HUES64 (cell line): ENCODE measurements at regions not wholly inside any gene's neighbourhood (a gene's known extent, or its start where the extent isn't known, plus 50 kb on each side); places are given as distances from the start of the nearest gene placed in this dataset.
"Not testable (repeated sequence)": the region's sequence is repeated elsewhere in the genome, so short reads cannot be mapped to it uniquely, and the experiment has no call there.

Source experiments
- H3K27ac ChIP-seq: 2 replicates; pipeline ENCODE4 v1.7.0; 2013; ENCODE audit warnings: low read depth, low read length, inconsistent platforms
- H3K27me3 ChIP-seq: 2 replicates; pipeline ENCODE4 v1.6.1; 2013; ENCODE audit warnings: mild to moderate bottlenecking, low read length; ENCODE audit not compliant: insufficient read depth
- H3K36me3 ChIP-seq: 2 replicates; pipeline ENCODE4 v1.6.1; 2013; ENCODE audit warnings: mild to moderate bottlenecking, low read length; ENCODE audit not compliant: insufficient read depth
- H3K4me1 ChIP-seq: 2 replicates; pipeline ENCODE4 v1.6.1; 2013; ENCODE audit warnings: mild to moderate bottlenecking, low read length, moderate library complexity; ENCODE audit not compliant: insufficient read depth
- H3K4me3 ChIP-seq: 2 replicates; pipeline ENCODE4 v1.5.1; 2013; ENCODE audit warnings: mild to moderate bottlenecking, low read length, moderate library complexity
- H3K9ac ChIP-seq: 2 replicates; pipeline ENCODE4 v1.6.1; 2013; ENCODE audit warnings: mild to moderate bottlenecking, low read depth, low read length
- H3K9me3 ChIP-seq: 2 replicates; pipeline ENCODE4 v1.6.1; 2013; ENCODE audit warnings: low read depth, low read length; ENCODE audit not compliant: insufficient read depth
- WGBS: fragments of 150-250, 120-280 bp; methylation state at CpG from one replicate; pipeline ENCODE4 v1.1.7; 2013; ENCODE audit warnings: missing lambda C conversion rate; 5-methylcytosine and 5-hydroxymethylcytosine counted together

- H3K9me3 ChIP-seq = no peaks in the 10 kb centered on the region
- no peaks in the 10 kb centered on the region for H3K27me3 ChIP-seq
- H3K9ac ChIP-seq = no peak overlapping the region
- peaks cover 9% of the 10 kb centered on the region; the same call in 1 of the 2 replicates for H3K4me1 ChIP-seq
- WGBS = 40% methylated on average over 1 of the region's 1 CpG
- no peak overlapping the region for H3K4me3 ChIP-seq
- H3K36me3 ChIP-seq = no peaks in the 10 kb centered on the region
- no peak overlapping the region for H3K27ac ChIP-seq
Measured at GRCh38 chr12:66746489-66747201, 67.8 kb upstream of the GRIP1 start.

GRCh38 chr12:66751432-66752113 is 72.7 kb upstream of the GRIP1 start:
- Histone ChIP-seq H3K9ac (no peak overlapping the region), H3K27ac (no peak overlapping the region), H3K36me3 (no peaks in the 10 kb centered on the region), H3K9me3 (no peaks in the 10 kb centered on the region), H3K27me3 (no peaks in the 10 kb centered on the region), H3K4me1 (0 out of 2 replicates have a peak, but pooled peaks cover 4% of the 10 kb centered on the region), H3K4me3 (no peak overlapping the region)
- WGBS = 83% methylated on average over 1 of the region's 1 CpG

DNA sequence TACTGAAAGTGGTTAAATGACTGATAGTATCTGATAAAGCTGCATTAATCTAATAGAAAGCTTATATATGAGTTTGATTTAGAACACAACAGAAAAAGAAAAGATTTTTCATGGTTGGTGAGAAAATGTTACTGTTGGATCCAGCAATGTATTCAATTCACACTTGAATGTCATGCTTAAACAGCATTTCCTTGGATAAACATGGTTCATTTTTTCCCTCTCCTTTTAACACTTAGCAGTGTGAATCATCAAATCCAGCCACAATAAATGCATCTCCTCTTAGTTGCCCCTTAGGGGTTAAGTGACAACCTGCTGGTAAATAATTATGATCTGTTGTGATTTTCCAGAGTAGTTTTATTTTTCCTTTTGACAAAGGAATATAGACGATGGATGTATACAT is 74.9 kb upstream of the GRIP1 start:
- Histone ChIP-seq H3K4me3 (no peak overlapping the region), H3K9ac (no peak overlapping the region), H3K27me3 (no peaks in the 10 kb centered on the region), H3K27ac (no peak overlapping the region), H3K9me3 (no peaks in the 10 kb centered on the region), H3K4me1 (0 out of 2 replicates have a peak, but pooled peaks cover 4% of the 10 kb centered on the region), H3K36me3 (no peaks in the 10 kb centered on the region)
- no CpG with 5 or more reads among the region's 1 CpG for WGBS

DNA sequence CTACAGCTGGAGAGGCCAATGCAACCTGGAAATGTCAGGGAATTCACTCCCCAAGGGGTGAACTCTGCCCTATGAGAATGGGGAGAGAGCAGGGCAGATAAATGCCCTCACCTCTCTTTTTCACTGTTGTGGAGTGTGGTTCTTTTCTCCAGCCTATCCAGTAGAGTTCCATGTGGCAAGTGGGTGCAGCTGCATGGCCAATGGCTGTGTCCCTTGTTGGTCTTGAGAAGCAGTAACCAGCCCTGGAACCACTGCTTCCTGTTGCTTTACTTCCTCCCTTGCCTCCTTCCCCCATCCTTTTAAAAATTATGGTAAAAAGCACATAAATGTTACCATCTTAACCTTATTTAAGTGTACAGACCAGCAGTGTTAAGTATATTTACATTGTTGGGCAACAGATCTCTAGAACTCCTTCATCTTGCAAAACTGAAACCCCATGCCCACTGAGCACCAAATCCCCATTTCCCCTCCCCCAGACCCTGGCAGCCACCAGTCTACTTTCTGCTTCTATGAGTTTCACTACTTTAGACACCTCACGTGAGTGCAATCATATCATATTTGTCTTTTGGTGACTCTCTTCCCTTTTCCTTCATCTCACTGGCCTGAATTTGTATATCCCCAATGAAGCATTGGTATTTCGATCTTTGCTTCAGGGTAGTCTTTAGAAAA is 77.0 kb upstream of the GRIP1 start:
- no peak overlapping the region for H3K27ac ChIP-seq
- no peaks in the 10 kb centered on the region for H3K9me3 ChIP-seq
- no peaks in the 10 kb centered on the region for H3K36me3 ChIP-seq
- H3K4me1 ChIP-seq = 0 out of 2 replicates have a peak, but pooled peaks cover 4% of the 10 kb centered on the region
- H3K9ac ChIP-seq = no peak overlapping the region
- H3K4me3 ChIP-seq = no peak overlapping the region
- no peaks in the 10 kb centered on the region for H3K27me3 ChIP-seq
- 92% methylated on average over 2 of the region's 2 CpGs for WGBS

DNA sequence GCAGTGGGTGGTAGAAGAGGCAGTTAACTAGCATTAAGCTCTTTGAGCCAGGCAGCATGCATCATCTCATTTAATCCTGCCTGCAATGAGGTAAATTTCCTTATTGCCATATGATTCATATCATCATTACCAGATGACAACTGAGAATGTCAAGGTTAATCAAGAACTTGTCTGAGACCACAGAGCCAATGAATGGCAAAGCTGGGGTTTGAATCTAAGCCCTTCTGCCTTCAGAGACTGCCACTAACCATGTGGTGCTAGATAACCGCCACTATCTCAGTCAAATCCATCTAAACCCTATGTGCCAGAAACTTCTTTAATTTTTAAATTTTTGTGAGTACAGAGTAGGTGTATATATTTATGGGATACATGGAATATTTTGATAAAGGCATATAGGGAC is 77.8 kb upstream of the GRIP1 start:
- no peaks in the 10 kb centered on the region for H3K9me3 ChIP-seq
- no peaks in the 10 kb centered on the region for H3K27me3 ChIP-seq
- H3K36me3 ChIP-seq = no peaks in the 10 kb centered on the region
- no peak overlapping the region for H3K4me3 ChIP-seq
- 100% methylated on average over 1 of the region's 1 CpG for WGBS
- H3K27ac ChIP-seq = no peak overlapping the region
- H3K4me1 ChIP-seq = 0 out of 2 replicates have a peak, but pooled peaks cover 4% of the 10 kb centered on the region
- H3K9ac ChIP-seq = no peak overlapping the region

- not testable (repeated sequence) for H3K4me3 ChIP-seq, H3K27ac ChIP-seq, H3K27me3 ChIP-seq, H3K4me1 ChIP-seq, H3K9me3 ChIP-seq, H3K36me3 ChIP-seq, H3K9ac ChIP-seq
- whole genome bisulfite sequencing = 93% methylated on average over 4 of the region's 4 CpGs
Measured at GRCh38 chr12:66760122-66760521, 81.2 kb upstream of the GRIP1 start.

DNA sequence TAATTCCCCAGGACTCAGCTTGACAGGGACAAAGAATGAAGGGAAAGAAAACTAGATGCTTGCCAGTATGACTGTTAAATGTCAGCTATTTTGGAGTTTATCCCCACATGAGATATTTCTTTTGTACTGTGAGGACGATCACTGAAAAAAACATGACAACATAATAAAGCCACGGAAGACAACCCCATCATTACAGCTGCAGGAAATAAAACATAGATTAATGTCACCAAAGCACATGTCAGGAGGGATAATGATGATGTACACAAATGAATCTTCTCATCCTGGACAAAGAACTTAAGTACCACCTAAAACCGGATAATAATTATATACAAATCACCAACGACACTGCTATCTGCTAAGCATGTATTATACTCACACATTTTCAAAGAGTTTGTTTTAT is 84.6 kb upstream of the GRIP1 start:
- Histone ChIP-seq H3K9me3 (no peaks in the 10 kb centered on the region), H3K27ac (no peak overlapping the region), H3K36me3 (no peaks in the 10 kb centered on the region), H3K27me3 (no peaks in the 10 kb centered on the region), H3K4me3 (no peak overlapping the region), H3K9ac (no peak overlapping the region), H3K4me1 (0 out of 2 replicates have a peak, but pooled peaks cover 7% of the 10 kb centered on the region)
- WGBS = 93% methylated on average over 4 of the region's 4 CpGs

DNA sequence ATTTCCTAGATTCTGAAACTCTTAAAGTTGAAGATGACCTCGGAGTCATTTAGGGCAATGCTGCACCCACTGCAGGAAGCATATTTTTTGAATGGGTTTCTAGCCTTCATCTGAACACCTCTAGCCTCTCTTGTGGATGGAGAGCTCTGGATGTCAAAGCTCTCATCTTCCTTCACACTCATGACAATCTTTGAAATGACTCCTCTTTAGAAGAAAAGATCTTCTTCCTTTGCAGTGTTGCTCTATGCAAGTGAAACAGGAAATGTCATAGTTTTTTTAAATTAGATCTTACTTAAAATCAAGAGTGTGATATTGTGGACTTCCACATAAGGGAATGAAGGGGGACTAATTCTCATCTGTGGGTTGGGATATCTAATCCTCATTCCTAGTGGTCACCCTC is 86.3 kb upstream of the GRIP1 start:
- Histone ChIP-seq H3K4me1 (0 out of 2 replicates have a peak, but pooled peaks cover 7% of the 10 kb centered on the region), H3K27ac (no peak overlapping the region), H3K36me3 (no peaks in the 10 kb centered on the region), H3K27me3 (no peaks in the 10 kb centered on the region), H3K9ac (no peak overlapping the region), H3K9me3 (no peaks in the 10 kb centered on the region), H3K4me3 (no peak overlapping the region)
- 92% methylated on average over 1 of the region's 1 CpG for WGBS

DNA sequence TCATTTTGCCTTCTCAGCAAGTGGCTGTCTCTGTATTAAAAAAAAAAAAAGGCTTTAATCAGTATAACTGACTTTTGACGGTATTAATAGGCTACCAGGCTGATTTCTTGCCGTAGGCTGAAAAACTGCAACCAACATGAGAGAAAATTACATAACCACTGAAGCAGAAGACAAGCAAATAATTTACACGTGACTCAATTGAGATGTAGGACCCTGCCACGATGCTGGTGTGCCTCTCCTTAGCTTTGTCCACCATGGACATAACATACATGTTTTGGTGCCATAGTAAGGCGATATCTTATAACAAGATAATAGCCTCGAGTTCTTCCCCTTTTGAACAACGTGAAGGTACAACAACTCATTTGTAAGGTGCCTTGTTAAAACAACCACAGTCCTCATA is 88.7 kb upstream of the GRIP1 start:
- 95% methylated on average over 7 of the region's 7 CpGs for WGBS

GRCh38 chr12:66768293-66768692 is 89.4 kb upstream of the GRIP1 start:
- H3K4me1 ChIP-seq = 0 out of 2 replicates have a peak, but pooled peaks cover 7% of the 10 kb centered on the region

More for the DNA sequence above, 88.7 kb upstream of the GRIP1 start:
- no peak overlapping the region for H3K27ac ChIP-seq
- no peak overlapping the region for H3K9ac ChIP-seq
- 0 out of 2 replicates have a peak, but pooled peaks cover 7% of the 10 kb centered on the region for H3K4me1 ChIP-seq
- no peak overlapping the region for H3K4me3 ChIP-seq
- H3K9me3 ChIP-seq = no peaks in the 10 kb centered on the region
- H3K36me3 ChIP-seq = no peaks in the 10 kb centered on the region
- H3K27me3 ChIP-seq = no peaks in the 10 kb centered on the region

DNA sequence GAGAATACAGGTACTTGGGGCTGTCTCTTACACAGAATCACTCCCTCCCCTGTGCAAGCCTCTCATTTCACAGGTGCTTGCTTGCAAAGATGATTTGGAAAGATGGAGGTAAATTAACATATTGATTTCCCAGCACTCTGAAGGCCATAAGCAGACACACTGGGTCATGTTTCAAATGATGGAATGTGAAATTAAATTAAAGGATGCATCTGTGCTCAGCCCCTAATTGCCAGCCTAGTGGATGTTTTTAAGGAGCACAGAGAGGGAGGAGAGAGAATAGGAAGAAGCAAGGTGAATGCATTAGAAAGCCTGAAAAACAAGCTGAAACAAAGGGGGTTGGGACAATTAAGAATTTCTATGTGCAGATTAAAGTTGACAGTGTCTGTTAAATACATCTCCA is 96.1 kb upstream of the GRIP1 start:
- Histone ChIP-seq H3K9me3 (no peaks in the 10 kb centered on the region), H3K4me1 (peaks cover 15% of the 10 kb centered on the region; the same call in 1 of the 2 replicates), H3K4me3 (no peak overlapping the region), H3K36me3 (no peaks in the 10 kb centered on the region), H3K9ac (no peak overlapping the region), H3K27me3 (no peaks in the 10 kb centered on the region), H3K27ac (no peak overlapping the region)

More at GRCh38 chr12:66768293-66768692, 89.4 kb upstream of the GRIP1 start:
- H3K9ac ChIP-seq = no peak overlapping the region
- no peaks in the 10 kb centered on the region for H3K36me3 ChIP-seq
- WGBS = 93% methylated on average over 4 of the region's 5 CpGs
- no peak overlapping the region for H3K4me3 ChIP-seq
- H3K9me3 ChIP-seq = no peaks in the 10 kb centered on the region
- H3K27me3 ChIP-seq = no peaks in the 10 kb centered on the region
- no peak overlapping the region for H3K27ac ChIP-seq
